MV-4-11 (cell line): ENCODE measurements at regions not wholly inside any gene's neighbourhood (a gene's known extent, or its start where the extent isn't known, plus 50 kb on each side); places are given as distances from the start of the nearest gene placed in this dataset.

Experiments
- DNase-seq: peaks from one replicate; lab custom pipeline; 2025; lab: John Stamatoyannopoulos, UW

DNA sequence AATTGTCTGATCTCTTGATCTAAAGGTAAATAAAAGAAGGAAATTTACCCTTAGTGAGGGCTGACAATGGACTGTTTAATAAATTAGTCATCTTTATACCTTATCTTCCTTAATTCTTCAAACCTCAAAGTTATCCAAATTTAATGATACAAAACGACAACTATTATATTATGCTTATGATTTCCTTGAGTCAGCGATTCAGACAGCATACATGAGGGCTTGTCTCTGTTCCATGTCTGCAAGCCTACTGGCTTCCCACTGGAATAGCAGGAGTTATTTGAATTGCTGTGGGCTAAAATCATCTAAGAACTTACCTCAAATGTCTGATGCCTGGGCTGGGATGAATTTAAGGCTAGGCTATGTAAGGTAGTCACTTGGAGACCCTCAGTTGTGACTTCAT lies 197.2 kb upstream of the MDGA2 start:
- DNase-seq = no peak

DNA sequence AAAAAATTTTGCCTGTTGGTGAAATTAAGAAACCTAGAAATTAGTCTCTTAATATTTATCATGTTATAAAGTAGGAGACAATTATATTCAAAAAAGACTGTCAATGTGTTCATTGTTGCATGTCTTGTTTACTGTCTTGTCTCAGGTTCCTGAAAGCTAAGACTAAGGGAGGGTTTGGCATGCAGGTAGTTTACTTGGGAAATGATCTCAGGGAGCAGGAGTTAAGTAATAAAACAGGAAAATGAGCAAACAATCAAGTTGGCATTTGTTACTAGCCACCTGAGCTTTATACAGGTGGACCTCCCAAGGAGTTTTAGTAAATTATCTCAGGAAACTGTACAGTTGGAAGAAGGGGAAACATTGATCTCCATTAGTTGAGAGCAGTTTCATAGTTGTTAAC lies 188.0 kb upstream of the MDGA2 start:
- DNase-seq = no peak

- DNase-seq = peak; percentile 14
Measured at GRCh38 chr14:47857646-47858045, 182.2 kb upstream of the MDGA2 start.

- DNase-seq = no peak
Measured at GRCh38 chr14:47852278-47852677, 176.9 kb upstream of the MDGA2 start.

- no peak for DNase-seq
Measured at GRCh38 chr14:47846008-47846407, 170.6 kb upstream of the MDGA2 start.

GRCh38 chr14:47843236-47843635 lies 167.8 kb upstream of the MDGA2 start:
- no peak for DNase-seq

DNA sequence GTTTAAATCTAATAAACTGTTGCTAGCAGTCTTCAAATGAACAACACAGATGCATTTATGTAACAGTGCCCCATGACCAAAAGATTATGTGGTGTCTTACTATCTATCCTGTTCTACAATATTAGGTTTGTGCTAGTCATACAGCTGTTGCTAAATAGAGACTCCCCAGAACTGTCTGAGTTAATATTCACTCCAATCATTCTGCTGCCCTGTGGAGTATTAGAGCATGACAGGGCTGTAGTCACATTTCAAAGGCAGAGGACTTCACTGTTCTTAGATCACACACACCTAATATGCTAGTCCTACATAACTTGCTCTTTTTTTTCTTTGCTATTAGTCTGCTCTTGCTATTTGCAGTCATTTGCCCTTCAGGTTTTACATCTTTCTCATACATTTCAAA lies 157.6 kb upstream of the MDGA2 start:
- no peak for DNase-seq

DNA sequence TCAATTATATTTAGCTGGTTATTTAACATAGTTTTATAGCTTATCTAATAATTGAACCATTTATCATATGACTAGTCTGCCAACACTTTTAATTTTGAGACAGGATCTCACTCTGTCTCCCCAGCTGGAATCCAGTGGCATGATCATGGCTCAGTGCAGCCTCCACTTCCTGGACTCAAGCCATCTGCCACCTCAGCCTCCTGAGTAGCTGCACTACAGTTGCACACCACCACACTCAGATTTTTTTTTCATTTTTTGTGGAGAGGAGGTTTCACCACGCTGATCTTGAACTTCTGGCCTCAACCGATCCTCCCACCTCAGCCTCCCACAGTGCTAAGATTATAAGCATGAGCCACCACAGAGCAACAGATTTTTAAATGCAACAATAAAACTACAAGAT lies 151.4 kb upstream of the MDGA2 start:
- DNase-seq = no peak

GRCh38 chr14:47822326-47822725 lies 146.9 kb upstream of the MDGA2 start:
- no peak for DNase-seq

DNA sequence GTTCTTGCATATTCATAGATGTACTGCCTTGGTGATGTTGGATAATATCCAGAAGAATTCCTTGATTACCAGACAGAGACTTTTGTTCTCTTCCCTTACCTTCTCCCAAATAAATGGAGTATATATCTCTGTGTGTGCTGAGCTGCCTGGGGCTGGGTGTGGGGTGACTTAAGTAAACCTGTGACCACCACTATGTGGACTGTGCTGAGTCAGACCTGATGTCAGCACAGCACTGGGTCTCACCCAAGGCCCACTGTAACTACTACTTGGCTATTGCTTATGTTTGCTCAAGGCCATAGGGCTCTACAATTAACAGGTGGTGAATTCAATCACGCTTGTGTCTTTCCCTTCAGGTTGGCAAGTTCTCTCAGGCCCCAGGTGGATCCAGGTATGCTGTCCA lies 145.7 kb upstream of the MDGA2 start:
- DNase-seq = no peak

DNA sequence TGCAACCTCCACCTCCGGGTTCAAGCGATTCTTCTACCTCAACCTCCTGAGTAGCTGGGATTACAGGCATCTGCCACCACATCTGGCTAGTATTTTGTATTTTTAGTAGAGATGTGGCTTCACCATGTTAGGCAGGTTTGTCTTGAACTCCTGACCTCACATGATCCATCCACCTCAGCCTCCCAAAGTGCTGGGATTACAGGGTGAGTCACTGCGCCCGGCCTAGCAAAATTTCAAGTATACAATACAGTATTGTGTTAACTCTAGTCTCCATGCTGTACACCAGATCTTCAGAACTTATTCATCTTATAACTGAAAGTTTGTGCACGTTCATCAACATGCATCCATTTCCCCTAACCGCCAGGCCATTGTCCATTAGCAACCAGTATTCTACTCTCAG lies 115.1 kb upstream of the MDGA2 start:
- no peak for DNase-seq

DNA sequence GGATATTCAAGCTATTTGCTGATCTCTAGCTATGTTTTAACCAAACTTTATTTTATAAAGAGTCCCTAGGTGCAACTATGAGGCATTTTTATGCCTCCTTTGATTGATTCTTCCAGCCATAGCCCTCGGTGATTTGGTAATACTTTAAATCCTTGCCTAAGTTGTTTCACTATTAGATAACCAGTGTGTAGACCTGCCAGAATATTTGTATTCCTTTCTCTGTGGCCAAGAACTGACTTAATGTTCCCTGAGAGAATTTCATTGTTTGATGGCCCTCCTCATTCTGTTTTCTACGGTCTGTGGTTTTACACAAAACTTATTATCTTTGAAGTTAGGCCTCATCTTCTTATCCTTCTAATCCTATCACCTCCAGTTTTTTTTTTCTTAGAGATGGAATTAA lies 109.7 kb upstream of the MDGA2 start:
- no peak for DNase-seq

DNA sequence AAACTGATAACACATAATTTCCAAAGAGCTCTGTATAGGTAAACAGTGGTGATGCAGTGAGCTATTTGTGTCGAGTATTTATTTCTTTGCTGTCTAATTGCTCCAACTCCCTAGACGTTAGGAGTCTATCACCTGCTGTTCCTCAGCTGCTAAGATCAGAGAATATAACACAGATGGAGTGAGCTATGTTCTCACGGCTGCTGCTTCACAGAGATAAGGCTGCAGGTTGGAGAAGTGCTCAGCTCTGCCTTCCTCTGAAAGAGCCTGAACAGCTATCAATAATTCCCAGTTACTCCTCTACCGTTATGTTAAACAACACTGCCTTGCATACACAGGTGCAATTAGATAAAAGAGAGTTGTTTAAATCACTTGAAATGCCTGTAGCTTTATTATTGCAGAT lies 103.2 kb upstream of the MDGA2 start:
- DNase-seq = no peak

- DNase-seq = no peak
Measured at GRCh38 chr14:47772652-47773051, 97.2 kb upstream of the MDGA2 start.

DNA sequence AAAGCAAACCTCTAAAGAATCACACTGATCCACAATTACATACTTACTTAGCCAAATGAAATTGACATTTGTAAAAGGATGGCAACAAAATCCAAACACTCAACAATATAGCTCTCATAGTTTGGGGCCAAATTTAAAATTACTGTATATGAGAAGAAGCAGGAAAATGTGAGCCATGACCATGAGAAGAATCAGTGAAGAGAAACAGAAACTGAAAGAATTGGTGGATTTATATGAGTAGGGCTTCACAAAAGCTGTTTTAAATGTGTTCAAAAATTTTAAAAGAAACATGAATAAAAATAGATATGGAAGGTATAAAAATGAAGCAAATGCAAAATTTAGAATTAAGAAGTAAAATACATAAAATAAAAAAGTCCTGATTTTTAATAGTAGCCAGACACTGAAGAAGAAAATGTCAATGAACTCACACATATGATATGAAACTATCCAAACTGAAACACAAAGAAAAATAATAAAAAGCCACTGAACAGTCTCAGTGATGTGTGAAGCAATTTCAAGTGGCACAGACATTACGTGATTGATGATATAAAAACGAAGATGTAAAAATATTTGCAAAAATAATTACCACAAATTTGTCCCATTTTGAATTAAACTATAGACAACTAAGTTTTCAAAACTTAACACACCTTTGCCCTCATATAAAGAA lies 87.9 kb upstream of the MDGA2 start:
- no peak for DNase-seq

DNA sequence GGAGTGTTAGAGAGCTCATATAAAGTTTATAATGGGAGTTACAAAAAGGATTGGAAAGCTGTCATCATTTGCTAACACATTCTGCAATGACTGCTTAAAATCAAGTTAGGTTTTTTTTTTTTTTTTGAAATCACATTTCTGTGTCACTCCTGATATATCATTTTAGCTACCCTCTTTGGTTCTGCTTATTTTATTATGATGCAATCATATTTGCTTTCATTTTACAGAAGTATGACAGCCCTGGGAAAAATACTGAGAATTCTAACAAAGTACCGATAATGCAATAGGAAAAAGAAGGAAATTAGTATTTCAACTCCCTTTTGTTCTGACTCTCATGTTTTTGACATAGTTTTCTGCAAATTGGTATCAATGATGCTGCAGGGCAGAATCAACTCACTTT lies 71.6 kb upstream of the MDGA2 start:
- DNase-seq = peak; percentile 82

DNA sequence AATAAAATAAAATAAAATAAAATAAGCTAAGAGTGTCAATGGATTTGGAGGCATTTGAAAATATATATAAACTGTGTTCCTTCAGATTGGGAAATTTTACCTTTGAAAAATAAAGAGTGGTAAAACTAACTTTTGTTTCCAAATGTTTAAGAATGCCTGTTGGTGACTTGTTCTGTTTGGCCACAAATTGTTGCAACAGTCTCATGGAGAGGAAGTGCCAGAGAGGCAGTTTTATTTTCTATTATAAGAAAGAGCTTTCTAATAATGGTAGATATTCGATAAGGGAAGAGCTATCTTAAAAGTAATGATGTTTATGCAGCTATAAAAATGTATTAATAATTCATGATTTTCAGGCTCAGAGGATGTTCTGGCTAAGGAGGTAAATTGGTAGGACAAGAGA lies 68.8 kb upstream of the MDGA2 start:
- peak; percentile 78 for DNase-seq

- no peak for DNase-seq
Measured at GRCh38 chr14:47739541-47739940, 64.1 kb upstream of the MDGA2 start.

DNA sequence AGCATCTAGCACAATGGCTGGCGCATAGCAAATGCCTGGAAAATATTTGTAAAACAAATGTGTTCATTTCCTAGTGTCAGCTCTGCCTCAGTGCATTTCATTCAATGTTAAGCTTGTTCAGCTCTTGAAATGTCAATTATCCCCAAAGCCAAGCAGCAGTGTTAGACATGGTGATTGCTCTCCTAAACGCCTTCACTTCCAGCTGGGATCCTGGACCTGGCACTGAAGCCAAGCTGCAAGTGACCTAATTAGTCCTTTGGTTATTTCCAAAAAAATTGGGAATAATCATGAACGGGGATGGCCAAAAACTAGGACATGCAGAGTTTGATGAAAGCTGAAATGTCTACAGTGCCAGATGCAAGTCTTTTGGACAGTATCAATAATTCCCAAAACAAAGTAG lies 54.9 kb upstream of the MDGA2 start:
- no peak for DNase-seq
